AG09319 (cell line): ENCODE measurements at regions not wholly inside any gene's neighbourhood (a gene's known extent, or its start where the extent isn't known, plus 50 kb on each side); places are given as distances from the start of the nearest gene placed in this dataset.
A peak's percentile ranks its signal among the peaks of the same experiment; 100 is the strongest.

Source experiments
- DNase-seq: peaks from one replicate; pipeline ENCODE4 v3.0.0-alpha.2; 2010; ENCODE audit warnings: low read depth; ENCODE audit errors: extremely low read depth
- TF ChIP-seq, protein P1 (sequence below): IDR thresholded peaks from 2 replicates; pipeline ENCODE4 v1.5.1; 2011; ENCODE audit warnings: low read depth, mild to moderate bottlenecking, inconsistent platforms, low read length, moderate library complexity

DNA sequence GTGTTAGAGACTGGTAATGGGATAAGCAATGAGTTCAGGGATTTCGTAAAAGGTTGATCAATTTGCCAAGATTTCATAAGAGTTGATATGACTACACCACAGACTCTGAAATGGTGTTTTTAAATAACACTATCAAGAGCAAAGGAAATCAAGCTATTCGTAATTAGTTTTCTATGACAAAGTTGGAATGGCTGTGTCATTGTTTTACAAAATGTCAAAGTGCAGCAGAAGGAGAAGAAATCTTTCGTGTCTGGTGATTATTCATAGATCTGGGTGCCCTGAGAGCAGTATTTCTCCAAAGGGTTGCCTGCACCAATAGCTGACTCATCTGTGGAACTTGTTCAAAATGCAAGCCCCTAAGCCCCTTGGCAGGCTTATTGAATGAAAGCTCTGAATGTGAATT, 70.1 kb downstream of the NABP1 start:
- DNase-seq: no peak
- TF ChIP-seq, protein P1, sequence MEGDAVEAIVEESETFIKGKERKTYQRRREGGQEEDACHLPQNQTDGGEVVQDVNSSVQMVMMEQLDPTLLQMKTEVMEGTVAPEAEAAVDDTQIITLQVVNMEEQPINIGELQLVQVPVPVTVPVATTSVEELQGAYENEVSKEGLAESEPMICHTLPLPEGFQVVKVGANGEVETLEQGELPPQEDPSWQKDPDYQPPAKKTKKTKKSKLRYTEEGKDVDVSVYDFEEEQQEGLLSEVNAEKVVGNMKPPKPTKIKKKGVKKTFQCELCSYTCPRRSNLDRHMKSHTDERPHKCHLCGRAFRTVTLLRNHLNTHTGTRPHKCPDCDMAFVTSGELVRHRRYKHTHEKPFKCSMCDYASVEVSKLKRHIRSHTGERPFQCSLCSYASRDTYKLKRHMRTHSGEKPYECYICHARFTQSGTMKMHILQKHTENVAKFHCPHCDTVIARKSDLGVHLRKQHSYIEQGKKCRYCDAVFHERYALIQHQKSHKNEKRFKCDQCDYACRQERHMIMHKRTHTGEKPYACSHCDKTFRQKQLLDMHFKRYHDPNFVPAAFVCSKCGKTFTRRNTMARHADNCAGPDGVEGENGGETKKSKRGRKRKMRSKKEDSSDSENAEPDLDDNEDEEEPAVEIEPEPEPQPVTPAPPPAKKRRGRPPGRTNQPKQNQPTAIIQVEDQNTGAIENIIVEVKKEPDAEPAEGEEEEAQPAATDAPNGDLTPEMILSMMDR: no peak

DNA sequence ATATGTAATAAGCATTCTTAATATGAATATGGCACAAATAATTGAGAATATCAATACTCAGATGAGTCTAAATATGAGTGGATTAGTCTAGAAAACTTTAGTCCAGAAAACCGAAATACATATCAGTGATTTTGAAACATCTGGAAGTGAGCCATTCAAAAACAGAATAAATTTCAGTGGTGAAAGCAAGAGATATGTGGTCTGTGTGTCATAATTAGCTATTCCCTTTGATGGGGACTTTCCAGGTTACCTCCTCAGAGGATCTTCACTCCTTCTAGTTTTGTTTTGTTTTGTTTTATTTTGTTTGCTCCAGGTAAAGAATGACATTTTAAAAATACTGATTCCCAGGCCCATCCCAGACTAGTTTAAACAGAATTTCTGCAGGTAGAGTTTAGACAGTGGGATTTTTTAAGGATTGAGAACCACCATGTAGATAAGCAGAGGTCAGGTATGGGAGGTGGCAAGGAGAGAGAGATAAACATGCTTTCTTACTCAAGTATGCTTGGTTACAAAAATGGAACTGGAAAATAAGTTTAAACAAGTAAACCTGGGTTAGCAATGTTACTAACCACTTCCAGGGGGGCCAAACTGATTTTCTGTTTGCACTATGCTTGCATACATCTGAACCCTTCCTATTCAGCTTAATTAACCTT, 70.7 kb downstream of the NABP1 start:
- no peak for DNase-seq
- TF ChIP-seq, protein P1: no peak

DNA sequence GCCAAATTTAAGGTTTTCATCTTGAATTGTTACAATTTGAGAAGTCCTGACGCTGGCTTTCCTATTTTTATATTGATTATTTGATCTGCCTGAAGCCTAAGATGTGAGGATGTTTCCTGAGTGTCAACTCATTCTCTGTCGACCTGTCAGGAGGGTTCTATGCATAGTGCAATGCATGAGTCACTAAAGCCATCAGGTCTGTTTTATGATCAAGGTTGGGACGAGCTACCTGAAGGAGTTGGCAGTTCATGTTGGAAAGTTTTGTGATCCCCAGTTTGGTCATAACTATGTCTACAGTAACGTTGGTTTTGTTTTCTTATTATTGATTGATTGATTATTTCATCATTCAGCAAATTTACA, 71.2 kb downstream of the NABP1 start:
- TF ChIP-seq, protein P1: no peak
- no peak for DNase-seq

DNA sequence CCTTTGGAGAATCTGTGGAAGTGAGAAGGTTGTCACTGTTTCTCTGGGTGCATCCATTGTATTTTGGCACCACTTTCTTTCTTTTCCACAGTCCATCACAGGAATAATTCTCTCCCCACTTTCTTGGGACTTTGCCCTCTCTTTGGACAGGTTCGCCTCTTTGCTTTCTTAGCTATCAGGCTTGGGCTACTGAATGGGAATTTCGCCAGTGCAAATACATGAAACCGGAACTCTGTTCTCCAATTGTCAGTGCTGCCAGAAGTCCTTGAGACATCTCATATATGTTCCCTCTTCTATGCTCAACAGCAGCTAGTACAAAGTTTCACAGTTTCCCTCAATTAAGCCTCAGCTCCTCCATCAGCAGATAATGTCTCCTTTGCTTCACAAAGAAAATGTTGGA, 76.2 kb downstream of the NABP1 start:
- TF ChIP-seq, protein P1: no peak
- no peak for DNase-seq

DNA sequence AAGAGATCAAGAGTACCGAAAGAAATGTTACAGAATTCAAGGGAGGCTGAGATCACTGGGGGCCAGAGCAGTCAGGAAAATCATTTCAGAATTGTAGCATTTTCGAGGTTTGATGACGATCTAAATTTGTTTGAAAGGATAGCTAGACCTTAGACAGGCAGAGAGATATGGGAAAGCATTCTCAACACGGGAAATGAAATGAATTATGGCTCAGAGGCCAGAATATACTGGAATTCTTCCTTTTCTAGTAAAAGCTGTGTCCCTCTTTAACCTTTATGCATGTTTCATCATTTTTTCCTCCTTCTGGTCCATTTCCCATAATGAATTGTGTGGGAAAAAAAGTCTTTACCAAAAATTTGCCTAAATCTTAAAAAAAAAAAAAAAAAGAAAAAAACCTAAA, 78.8 kb downstream of the NABP1 start:
- TF ChIP-seq, protein P1: no peak
- DNase-seq: no peak

DNA sequence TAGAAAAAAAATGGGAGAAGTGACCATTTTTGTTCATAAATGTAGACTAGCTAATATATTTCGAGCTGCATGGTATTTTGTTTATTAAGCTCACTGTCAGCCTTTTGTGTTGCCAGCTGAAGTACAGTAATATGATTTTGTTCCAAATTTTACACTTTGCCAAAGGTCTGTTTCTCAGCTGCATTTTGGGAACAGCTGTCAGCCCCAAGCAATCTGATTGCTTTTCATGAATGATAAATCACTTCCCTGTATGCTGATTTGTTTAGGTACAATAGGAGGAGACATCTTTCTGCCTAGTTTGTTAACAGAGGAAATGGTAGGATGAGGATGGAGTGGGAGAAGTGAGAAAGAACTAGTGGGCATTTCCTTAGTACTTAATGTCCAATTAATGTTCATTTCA, 79.3 kb downstream of the NABP1 start:
- no peak for DNase-seq
- TF ChIP-seq, protein P1: no peak

DNA sequence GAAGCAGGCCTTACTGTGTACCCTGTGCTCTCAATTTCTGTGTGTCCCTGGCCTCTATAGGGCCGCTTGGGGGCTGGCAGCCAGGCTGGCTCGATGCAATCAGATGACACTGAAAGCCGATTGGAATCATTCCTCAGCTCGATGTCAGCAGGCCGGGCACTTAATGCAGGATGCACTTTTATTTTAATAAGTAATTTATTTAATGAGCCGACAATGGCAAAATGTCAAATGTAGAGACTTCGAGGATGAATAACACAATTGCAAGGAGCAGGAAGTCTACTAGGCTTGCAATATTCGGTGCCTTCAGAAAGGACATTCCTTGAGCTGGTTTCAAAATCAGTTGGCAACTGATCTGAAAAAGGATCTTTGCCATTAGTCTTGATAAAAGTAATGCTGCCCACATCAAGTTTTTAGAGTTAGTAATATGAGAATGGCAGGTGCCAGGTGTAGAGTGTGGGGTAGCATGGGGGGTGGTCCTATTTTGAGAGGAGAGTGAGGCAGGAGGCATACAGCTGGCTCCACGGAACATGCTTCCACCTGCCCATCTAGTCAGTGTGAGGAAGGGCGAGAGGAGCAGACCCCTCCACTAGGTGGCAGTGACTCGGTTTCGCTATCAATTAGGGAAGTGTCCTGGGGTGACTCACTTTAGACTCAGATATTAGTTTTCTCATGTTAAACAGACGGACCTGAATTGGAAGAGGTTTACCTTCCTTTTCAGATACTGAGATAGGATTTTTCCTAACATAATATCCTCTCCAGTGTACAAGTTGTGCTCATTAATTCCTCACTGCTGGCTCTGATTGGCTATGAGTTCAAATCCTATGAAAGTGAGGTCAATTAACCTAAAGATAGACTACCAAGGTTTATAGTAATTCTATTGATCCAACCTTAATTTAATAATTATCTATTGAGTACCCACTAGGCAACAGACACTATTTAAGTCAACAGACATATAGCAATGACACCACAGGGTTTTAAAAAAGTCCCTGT, 80.9 kb downstream of the NABP1 start:
- TF ChIP-seq, protein P1: peak; percentile 35
- no peak for DNase-seq
